HG03575 (cell line): ENCODE measurements at regions not wholly inside any gene's neighbourhood (a gene's known extent, or its start where the extent isn't known, plus 50 kb on each side); places are given as distances from the start of the nearest gene placed in this dataset.

Experiments
- ATAC-seq: cut with Tn5 transposase; IDR thresholded peaks from one replicate; pipeline ENCODE4 v1.9.1; 2021; ENCODE audit not compliant: unreplicated experiment, insufficient number of reproducible peaks, low FRiP score; ENCODE audit errors: extremely low read depth

DNA sequence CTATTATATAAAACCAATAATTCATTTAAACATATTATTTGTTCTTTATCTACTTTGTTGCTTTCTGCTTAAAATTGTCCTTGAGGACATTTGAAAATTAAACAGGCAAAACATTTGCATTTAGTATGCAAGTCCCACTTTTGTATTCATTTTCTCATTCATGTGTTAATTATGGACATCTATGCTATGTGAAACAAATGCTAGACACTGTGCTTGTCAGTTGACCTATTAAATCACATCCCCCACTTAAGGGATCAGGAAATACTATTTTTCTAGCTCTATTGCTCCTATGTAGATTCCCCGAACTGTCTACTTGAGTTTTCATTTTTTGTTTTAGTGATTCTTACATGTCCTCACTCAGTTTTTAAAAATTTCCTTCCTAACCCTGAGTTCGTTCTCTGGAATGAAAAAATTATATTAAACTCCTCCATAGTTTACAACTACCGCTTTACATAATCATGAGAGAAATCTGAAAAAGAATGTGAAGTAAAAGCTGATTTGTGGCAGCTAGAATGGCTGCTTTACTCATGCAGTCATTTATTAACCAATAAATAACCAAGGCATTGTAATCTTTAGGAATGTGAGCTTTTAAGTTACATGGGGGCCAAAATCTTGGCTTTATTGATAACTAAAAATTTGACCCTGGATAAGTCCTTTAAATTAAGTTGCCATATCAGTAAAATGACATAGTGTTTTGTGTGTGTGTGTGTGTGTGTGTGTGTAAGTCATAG, 188.5 kb downstream of the LIG4 start:
- no peak for ATAC-seq

DNA sequence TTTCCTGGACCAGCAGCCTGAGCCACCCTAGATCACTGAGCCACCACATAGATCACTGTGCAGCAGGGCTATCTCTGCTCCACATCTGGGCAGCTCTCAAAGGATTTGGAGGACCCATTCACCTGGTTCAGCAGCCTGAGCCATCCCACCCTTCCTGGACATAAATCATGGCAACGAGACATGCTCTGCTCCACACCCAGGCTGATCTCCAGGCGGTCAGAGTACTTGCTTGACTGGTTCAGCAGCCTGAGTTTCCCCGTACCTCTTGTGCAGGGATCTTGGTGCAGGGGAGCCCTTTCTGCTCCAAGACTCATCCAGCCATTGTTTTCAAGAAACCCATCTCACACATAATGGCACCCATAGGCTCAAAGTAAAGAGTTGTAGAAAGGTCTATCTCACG, 195.3 kb downstream of the LIG4 start:
- no peak for ATAC-seq

DNA sequence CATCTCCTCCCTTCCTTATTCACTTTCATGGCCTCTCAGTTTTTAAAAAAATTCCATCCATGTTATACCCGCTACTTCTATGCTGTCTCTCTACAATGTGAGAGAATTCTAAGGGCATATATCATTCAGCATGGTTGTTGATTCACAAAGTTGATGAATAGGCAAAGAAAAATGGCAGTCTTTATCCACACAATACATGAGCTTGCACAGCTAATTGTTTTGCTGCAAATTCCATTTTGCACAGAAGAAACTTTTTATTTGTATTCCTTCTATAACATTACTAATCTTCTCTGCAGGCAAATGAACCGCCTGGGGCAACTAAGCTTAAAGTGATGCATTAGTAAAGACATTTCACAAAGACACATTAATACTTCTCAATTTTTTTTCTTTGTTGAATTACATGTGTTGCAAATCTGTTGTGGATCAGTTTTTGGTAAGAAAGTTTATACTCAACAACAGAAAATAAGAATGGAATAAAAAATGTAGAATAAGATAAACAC, 196.9 kb downstream of the LIG4 start:
- ATAC-seq = no peak

DNA sequence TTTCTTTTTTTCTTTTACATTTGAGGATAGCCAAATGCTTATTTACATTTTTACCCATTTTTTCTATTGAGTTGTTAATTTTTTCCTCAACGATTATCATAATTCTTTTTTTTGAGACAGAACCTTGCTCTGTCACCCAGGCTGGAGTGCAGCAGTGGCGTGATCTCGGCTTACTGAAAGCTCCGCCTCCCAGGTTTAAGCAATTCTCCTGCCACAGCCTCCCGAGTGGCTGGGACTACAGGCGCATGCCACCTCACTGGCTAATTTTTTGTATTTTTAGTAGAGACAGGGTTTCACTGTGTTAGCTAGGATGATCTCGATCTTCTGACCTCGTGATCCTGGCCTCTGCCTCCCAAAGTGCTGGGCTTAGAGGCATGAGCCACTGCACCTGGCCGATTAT, 208.7 kb downstream of the LIG4 start:
- no peak for ATAC-seq

DNA sequence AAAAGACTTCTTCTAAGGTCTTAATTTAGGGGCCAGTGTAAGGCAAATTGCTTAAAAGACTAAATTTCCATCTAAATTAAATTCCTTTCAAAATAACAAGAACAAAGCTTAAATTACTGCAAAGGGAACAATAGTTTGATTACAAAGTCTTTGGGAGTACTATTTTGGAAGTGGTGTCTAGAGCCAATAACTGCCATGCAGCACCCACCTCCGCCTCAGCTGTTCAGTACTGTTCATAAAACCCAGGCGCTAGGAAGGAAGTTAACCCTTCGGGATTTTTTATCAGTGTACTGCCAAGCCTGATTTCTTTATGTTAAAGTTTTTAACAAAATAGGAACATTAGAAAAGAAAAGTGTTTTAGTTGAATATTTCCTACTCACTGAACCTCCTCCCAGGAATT, 210.1 kb downstream of the LIG4 start:
- no peak for ATAC-seq

DNA sequence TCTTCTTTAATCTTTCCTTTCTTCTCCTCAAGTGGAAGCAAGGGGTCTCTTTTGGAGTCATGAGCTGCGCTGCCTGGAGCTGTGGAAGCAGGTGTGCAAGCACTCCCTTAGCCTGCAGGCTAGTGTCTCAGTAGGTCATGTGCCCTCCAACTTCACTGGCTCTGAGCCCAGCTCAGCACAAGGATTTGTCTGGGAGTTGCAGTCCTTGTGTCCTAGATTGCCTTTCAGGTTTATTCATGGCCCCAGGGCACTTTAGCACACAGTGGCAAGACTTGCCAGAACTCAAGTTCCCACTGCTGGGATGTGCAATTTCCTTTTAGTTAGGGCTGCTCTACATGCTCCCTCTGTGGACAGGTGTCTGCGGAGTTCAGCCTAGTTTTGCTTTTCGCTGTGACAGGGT, 211.7 kb downstream of the LIG4 start:
- no peak for ATAC-seq

DNA sequence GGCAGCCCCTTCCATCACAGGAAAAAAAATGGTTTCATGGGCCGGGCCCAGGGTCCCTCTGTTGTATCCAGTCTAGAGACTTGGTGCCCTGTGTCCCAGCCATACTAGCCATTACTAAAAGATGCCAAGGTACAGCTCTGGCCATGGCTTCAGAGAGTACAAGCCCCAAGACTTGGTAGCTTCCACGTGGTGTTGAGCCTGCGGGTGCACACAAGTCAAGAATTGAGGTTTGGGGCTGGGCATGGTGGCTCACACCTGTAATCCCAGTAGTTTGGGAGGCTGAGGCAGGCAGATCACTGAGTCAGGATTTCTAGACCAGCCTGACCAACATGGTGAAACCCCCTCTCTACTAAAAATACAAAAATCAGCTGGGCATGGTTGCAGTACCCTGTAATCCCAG, 214.3 kb downstream of the LIG4 start:
- no peak for ATAC-seq

DNA sequence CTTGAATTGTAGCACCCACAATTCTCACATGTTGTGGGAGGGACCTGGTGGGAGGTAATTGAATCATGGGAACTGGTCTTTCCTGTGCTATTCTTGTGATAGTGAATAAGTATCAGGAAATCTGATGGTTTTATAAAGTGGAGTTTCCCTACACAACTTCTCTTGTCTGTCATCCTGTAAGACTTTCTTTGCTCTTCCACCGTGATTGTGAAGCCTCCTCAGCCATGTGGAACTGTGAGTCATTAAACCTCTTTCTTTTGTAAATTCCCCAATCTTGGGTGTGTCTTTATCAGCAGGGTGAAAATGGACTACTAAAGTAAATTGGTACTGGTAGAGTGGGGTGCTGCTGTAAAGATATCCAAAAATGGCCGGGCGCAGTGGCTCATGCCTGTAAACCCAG, 215.6 kb downstream of the LIG4 start:
- ATAC-seq = no peak

DNA sequence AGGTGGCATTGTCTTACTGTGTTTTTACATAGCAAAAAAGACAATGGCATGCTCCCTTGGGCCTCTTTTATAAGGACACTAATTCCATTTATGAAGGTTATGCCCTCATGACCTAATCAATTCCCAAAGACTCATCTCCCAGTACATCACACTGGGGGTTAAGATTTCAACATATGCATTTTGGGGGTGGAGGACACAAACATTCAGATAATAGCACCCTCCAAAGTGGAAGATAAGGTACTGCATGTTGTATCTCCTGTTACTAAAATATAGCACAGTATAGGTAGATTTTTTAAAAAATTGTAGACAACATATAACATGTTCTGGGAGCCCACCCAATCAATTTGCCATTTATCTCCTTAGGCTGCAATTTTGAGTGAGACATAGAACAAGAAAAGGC, 221.2 kb downstream of the LIG4 start:
- ATAC-seq = no peak

DNA sequence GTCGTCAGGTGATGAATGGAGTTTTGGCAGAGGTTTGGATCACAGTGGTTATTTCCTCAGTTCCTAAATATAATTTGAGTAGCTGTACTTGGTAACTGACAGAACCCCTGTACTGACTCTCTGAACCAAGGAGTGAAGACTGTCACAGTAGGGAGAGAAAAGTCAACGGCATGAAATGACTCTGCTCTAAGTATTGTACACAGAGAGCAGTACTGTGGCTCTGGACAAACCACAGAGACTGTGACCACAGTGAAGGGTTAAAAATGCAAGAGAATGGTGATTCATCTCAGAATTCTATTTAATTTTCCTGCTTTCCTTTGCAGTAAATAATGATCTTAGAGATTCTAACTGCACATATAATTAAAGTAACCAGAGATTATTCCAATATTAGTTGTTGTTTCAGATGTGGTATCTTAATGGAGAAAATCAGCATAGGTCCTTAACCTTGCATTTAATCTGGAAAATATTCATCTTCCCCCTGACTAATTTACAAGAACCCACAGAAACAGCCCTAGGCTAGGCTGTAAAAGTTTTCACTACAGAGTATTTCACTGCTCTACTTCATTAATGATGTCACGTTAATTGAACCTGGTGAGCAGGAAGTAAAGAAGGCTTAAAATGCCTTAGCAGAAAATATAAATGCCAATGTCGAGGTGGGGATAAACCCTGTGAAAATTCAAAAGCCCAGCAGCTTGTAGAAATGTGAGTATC, 221.9 kb downstream of the LIG4 start:
- no peak for ATAC-seq

DNA sequence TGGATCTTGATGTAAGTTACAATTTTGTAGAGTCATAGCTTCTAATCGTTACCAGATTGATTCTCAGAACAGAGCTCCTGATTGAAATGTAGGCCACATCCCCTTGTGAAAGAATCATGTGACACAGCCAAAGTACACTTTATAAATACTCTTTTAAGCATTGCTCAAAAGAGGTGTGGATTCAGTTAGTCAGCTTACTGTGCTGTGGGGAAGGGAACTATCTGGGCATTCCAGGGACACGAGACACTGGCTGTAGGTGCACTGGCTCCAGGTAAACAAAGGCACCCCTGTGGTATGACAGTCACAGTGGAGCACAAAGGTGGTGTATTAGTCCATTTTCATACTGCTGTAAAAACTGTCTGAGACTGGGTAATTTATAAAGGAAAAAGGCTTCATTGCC, 222.8 kb downstream of the LIG4 start:
- no peak for ATAC-seq

DNA sequence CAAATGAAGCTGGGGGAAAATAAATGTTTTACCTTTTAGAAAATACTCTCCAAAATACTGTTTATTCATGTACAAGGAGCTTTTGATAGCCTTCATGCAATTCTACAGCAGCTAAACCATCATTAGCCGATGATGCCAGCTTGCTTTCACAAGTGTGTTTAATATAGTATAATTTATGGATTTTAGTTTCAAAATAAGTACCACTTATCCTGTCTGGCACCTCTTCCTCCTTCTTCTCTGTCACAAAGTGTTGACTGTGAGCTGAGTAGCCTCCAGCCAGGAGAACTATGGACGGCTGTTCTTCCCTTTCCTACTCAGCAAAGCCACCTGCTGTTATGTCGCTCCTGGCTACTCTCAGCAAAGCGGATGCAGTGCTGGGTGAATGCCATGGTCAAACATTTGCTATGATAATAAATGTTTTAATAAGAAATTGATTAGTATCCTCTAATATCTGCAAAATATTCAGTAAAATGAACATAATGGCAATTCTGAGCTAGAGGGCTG, 238.2 kb downstream of the LIG4 start:
- ATAC-seq = no peak

DNA sequence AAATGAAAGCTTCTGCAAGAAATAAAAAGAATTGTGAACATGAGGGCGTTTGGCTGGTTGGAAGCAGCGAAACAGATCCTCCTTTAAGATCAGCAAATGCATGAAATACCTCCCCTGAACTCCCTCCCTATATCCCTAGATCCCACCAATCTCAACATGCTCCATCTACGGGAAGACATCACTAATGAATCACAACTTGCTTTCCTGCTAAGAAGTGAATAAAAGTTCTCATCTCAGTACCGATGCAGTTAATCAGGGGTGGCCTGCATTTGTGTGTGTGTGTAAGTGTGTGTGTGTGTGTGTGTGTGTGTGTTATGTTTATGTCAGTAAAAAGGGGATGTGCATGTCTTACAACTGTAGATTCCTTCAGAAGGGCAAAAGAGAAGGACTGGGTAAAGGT, 238.7 kb downstream of the LIG4 start:
- no peak for ATAC-seq

DNA sequence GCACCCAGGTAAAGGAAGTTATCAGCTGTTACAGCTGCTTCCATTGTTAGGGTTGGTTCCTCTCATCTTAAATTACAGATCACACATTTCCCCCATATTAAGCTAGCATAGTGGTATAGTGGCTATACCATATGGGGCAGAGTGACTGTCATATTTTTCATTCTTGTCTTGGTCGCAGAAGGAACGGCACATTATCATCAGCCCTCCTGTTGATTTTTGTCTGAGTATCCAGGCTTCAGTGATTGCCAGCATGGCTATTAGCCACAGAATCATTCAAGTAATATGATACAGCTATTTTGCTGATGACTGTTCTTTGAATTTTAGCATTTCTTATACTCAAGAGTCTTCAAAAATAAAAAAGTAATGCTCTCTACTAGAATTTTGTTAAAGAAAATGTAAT, 240.9 kb downstream of the LIG4 start:
- no peak for ATAC-seq

DNA sequence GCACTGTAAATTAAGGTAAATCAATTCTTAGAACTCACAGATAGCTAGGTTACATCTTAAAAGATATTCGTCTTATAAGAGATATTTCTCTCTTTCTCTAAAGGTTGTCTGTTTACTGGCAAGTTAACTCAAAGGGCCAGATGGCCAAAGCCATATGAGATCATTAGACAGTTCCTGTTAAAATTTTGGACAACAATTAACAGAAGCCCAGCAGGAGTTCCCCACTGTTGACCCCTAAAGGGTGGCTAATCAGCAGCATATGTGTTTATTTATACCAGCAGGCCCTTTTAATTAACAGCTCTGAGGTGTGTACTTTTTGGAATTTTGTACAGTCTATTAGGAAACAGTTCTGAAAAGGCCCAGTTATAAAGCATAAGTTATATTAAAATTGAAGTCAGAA, 245.8 kb downstream of the LIG4 start:
- no peak for ATAC-seq

DNA sequence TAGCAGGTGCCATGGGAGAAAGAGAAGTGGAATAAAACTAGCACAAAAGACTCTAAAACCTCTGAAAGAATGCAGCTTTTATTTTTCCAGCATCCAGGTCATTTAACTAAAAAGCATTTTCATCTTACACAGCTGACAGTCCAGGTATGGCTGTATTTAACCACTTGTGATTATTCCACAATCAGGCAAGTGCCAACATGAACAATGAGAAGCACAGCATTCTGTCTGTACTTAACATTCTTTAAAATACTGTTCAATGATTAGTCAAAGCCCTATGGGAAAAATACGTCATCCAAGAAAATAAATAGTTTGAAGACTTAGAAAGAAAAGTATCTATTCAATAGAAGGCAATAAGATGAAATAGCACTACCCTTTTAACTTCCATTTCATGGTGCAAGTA, 246.9 kb downstream of the LIG4 start:
- no peak for ATAC-seq

DNA sequence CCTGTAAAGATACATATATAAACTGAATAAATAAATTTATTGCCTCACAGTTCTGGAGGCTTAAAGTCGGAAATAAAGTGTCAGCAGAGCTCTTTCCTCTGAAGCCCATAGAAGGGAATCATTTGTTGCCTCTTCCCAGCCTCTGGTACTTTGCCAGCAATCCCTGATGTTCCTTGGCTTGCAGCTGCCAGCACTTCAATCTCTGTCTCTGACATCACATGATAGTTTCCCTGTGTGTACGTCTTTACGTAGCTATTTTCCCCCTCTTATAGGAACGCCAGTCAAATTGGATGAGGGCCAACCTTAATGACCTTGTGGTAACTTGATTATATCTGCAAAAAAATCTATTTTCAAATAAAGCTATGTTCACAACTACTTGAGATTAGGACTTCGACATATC, 250.9 kb downstream of the LIG4 start:
- no peak for ATAC-seq

DNA sequence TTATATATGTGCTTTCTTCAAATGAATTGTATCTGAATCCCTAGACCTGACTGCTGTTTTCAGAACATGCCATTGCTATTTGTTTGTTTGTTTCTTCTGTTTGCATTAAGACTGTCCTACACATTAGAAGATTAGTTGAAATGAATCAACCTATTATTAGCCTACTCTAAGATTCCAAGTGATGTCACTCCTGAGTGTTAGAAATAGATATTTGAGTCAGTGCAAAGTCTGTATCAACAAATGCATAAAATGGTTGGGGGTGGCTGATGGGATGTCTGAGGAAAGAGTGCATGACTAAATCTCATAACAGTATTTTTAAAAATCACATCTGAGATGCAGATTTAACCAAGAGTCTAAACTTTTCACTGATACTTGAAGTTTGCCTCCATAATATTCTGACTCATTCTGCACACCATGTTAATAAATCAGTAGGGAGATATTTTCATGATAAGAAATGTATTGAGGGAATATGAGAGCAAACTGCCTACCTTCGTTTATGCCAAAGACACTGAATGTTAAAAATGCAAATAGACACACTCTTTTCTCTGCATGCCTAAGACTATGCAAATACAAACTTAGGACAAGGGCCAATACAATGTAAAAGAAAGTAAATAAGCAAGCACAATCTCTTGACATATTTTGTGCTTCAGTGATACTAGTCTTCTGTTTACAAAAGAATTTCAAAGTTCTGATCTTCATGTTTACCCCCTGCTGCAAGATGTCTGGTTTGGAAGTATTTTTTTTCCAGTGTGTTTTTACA, 253.3 kb downstream of the LIG4 start:
- ATAC-seq = no peak

DNA sequence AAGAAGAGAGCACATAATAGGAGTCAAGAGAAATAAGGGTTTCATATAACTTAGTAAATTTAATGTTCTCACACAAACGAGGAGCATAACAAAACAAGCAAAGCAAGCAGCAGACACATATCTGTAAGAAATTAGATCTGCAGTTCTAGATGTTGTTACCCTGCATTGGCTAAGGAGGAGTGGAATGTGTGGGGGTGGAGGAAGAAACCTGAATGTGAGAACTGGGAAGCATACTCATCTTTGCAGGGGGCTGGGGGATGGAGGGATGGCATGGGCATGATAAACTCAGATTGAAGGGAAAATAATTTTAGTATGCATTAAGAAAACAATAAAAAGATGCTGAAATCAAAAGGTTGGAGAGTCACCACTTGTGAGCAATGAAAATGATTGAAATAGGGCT, 255.0 kb downstream of the LIG4 start:
- ATAC-seq = no peak

DNA sequence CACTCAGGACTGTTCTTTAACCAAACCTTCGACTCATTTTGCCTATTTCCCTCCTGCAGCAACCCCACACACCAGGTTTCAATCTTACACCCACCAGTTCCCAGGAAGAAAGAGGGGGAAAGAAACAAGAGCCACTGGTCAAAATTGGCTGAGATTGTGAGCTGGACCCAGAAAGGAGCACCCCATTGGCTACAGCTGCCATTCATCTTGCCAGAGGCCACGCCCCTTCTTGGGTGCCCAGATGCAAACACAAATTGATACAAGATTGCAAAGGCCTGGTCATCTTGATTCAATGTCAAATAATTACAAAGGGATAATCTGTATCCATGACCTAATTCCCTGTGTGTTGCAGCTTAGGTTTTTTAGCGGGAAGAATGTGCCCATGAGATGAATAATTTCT, 258.4 kb downstream of the LIG4 start:
- no peak for ATAC-seq
